Ovary (tissue), 7 donors: ENCODE measurements at regions not wholly inside any gene's neighbourhood (a gene's known extent, or its start where the extent isn't known, plus 50 kb on each side); places are given as distances from the start of the nearest gene placed in this dataset.

Source experiments
- DNase-seq, 5 donors: peaks; one replicate each; pipeline ENCODE4 v3.0.0-alpha.2; 2019 to 2020
- H3K27ac ChIP-seq, 2 donors: fragments of 200-600 bp; one replicate each; pipeline versions ENCODE4 v1.5.1 to v1.8.0; 2019 to 2022
- H3K27me3 ChIP-seq: fragments of 200-600 bp; one replicate; pipeline ENCODE4 v1.8.0; 2022
- H3K36me3 ChIP-seq: fragments of 200-600 bp; sonication (generic); one replicate; pipeline ENCODE4 v1.5.1; 2019
- H3K4me1 ChIP-seq: one replicate; pipeline ENCODE4 v1.8.1; 2013; ENCODE audit warnings: mild to moderate bottlenecking, moderate library complexity; ENCODE audit not compliant: insufficient read depth
- H3K4me3 ChIP-seq: fragments of 200-600 bp; sonication (generic); one replicate; pipeline ENCODE4 v1.5.1; 2017
- H3K9me3 ChIP-seq, 2 donors: fragments of 200-600 bp in 1 of 2; sonication (generic) in 1 of 2; one replicate each; pipeline versions ENCODE4 v1.5.1 to v1.8.1; 2013 to 2019; ENCODE audit warnings: mild to moderate bottlenecking in 1 of 2, moderate library complexity in 1 of 2
- CTCF ChIP-seq, 3 donors: fragments of 450-650 bp in 2 of 3; fragments of 200-600 bp in 1 of 3; IDR thresholded peaks; one replicate each; pipeline versions ENCODE4 v1.5.1 to v1.8.0; 2016 to 2022; ENCODE audit warnings: antibody characterized with exemption in 3 of 3, mild to moderate bottlenecking in 1 of 3
- EP300 ChIP-seq: sonication (generic); formaldehyde crosslinking; IDR thresholded peaks from one replicate; pipeline ENCODE4 v1.6.1; 2017; ENCODE audit warnings: antibody characterized with exemption
- POLR2A ChIP-seq: fragments of 450-650 bp; IDR thresholded peaks from one replicate; pipeline ENCODE4 v1.6.1; 2017; ENCODE audit warnings: antibody characterized with exemption, mild to moderate bottlenecking, moderate library complexity
- WGBS, 3 donors: extraction: QIAGEN DNeasy Blood & Tissue Kit in 1 of 3; methylation state at CpG; one replicate each; pipeline versions ENCODE4 v1.1.5 to v1.1.7; 2013 to 2017; 5-methylcytosine and 5-hydroxymethylcytosine counted together
- intact Hi-C, 4 donors: fragments of 100-400 bp; cut with DNase I; formaldehyde crosslinking; loops; one replicate each; pipeline versions ENCODE4 v1.11.0 to v1.15.1; 2022 to 2023
- donor health status: DM: no; HTN: no; CAD: no; lungs with moderate emphysema.
- donor health status: DM: no; HTN: no; CAD: no.
- donor health status: Bipolar disorder and iron deficiency.
- donor health status: DM: no; HTN: no; CAD: no.
- donor health status: DM: yes; HTN: yes; CAD: no.

GRCh38 chr1:96882096-96882495 is 160.5 kb downstream of the PTBP2 start:
- WGBS, 3 donors: 59 to 75% (median 60%) methylated on average over 2 of the region's 2 CpGs
- no peak for TF ChIP-seq POLR2A
- TF ChIP-seq CTCF (IDR thresholded peaks at IDR 0.05): no peak
- TF ChIP-seq EP300: no peak
- H3K4me3 ChIP-seq: no peak overlapping the region
- no peaks in the 10 kb centered on the region for H3K27me3 ChIP-seq
- no peaks in the 10 kb centered on the region for H3K36me3 ChIP-seq
- no peak for DNase-seq
- intact Hi-C loops: no loop called here
- no peaks in the 10 kb centered on the region for H3K9me3 ChIP-seq
- no peaks in the 10 kb centered on the region for H3K4me1 ChIP-seq
- H3K27ac ChIP-seq: no peak overlapping the region

GRCh38 chr1:96886474-96886873 is 164.9 kb downstream of the PTBP2 start:
- 78 to 86% (median 78%) methylated on average over 4 of the region's 4 CpGs for WGBS, 3 donors
- no peak overlapping the region for H3K4me3 ChIP-seq
- no peaks in the 10 kb centered on the region for H3K27me3 ChIP-seq
- TF ChIP-seq EP300 (no peak), CTCF (IDR thresholded peaks at IDR 0.05) (no peak), POLR2A (no peak)
- intact Hi-C loops: no loop called here
- H3K27ac ChIP-seq: no peak overlapping the region
- H3K36me3 ChIP-seq: no peaks in the 10 kb centered on the region
- DNase-seq: no peak
- H3K9me3 ChIP-seq: no peaks in the 10 kb centered on the region
- H3K4me1 ChIP-seq: no peaks in the 10 kb centered on the region

GRCh38 chr1:96887501-96887900 is 165.9 kb downstream of the PTBP2 start:
- intact Hi-C loops: no loop called here
- no peaks in the 10 kb centered on the region for H3K36me3 ChIP-seq
- H3K27me3 ChIP-seq: no peaks in the 10 kb centered on the region
- WGBS, 3 donors: 62 to 69% (median 68%) methylated on average over 1 of the region's 1 CpG
- H3K4me3 ChIP-seq: no peak overlapping the region
- no peaks in the 10 kb centered on the region for H3K4me1 ChIP-seq
- no peak overlapping the region for H3K27ac ChIP-seq
- no peaks in the 10 kb centered on the region for H3K9me3 ChIP-seq
- TF ChIP-seq EP300: no peak
- TF ChIP-seq POLR2A: no peak
- no peak for TF ChIP-seq CTCF (IDR thresholded peaks at IDR 0.05)
- no peak for DNase-seq

GRCh38 chr1:96901783-96902363 is 180.3 kb downstream of the PTBP2 start:
- WGBS, 3 donors: 86 to 95% (median 91%) methylated on average over 10 of the region's 10 CpGs

More at GRCh38 chr1:96901783-96902363, 180.3 kb downstream of the PTBP2 start:
- Histone ChIP-seq H3K4me3 (no peak overlapping the region), H3K4me1 (no peaks in the 10 kb centered on the region), H3K9me3 (no peaks in the 10 kb centered on the region), H3K27ac (no peak overlapping the region), H3K36me3 (no peaks in the 10 kb centered on the region), H3K27me3 (no peaks in the 10 kb centered on the region)
- no peak for DNase-seq
- intact Hi-C loops: no loop called here
- no peak for TF ChIP-seq POLR2A
- no peak for TF ChIP-seq CTCF (IDR thresholded peaks at IDR 0.05)
- no peak for TF ChIP-seq EP300
